Trophoblast cell (in vitro differentiated cells and primary cell): ENCODE measurements at regions not wholly inside any gene's neighbourhood (a gene's known extent, or its start where the extent isn't known, plus 50 kb on each side); places are given as distances from the start of the nearest gene placed in this dataset.
A peak's percentile ranks its signal among the peaks of the same experiment; 100 is the strongest.

Experiments
- DNase-seq, 2 donors: peaks; one replicate each; pipeline ENCODE4 v3.0.0-alpha.2; 2016
- H2AFZ ChIP-seq: 2 replicates; pipeline ENCODE4 v1.6.1; 2013; ENCODE audit warnings: low read length, moderate library complexity, mild to moderate bottlenecking; ENCODE audit not compliant: insufficient read depth, poor library complexity
- H2AK5ac ChIP-seq: 2 replicates; pipeline ENCODE4 v1.6.1; 2013; ENCODE audit warnings: mild to moderate bottlenecking, low read length
- H2BK120ac ChIP-seq: 2 replicates; pipeline ENCODE4 v1.6.1; 2013; ENCODE audit warnings: low read length, mild to moderate bottlenecking, moderate library complexity; ENCODE audit not compliant: insufficient read depth, poor library complexity
- H2BK12ac ChIP-seq: 2 replicates; pipeline ENCODE4 v1.6.1; 2013; ENCODE audit warnings: mild to moderate bottlenecking, low read length, moderate library complexity
- H2BK5ac ChIP-seq: 2 replicates; pipeline ENCODE4 v1.6.1; 2013; ENCODE audit warnings: low read length, low read depth, moderate library complexity, mild to moderate bottlenecking; ENCODE audit not compliant: poor library complexity
- H3K14ac ChIP-seq: 2 replicates; pipeline ENCODE4 v1.6.1; 2013; ENCODE audit warnings: mild to moderate bottlenecking, low read length
- H3K18ac ChIP-seq: 2 replicates; pipeline ENCODE4 v1.6.1; 2013; ENCODE audit warnings: mild to moderate bottlenecking, low read length
- H3K23ac ChIP-seq: 2 replicates; pipeline ENCODE4 v1.6.1; 2013; ENCODE audit warnings: low read length
- H3K27ac ChIP-seq: 2 replicates; pipeline ENCODE4 v1.5.1; 2013; ENCODE audit warnings: low read depth, mild to moderate bottlenecking, inconsistent platforms, low read length, moderate library complexity
- H3K27me3 ChIP-seq: 2 replicates; pipeline ENCODE4 v1.6.1; 2013; ENCODE audit warnings: inconsistent platforms, mild to moderate bottlenecking, low read length, moderate library complexity; ENCODE audit not compliant: insufficient read depth
- H3K36me3 ChIP-seq, 2 experiments: 1 replicate in 1 of 2; 2 replicates in 1 of 2; pipeline ENCODE4 v1.6.1; 2013; ENCODE audit warnings: low read length in 2 of 2, mild to moderate bottlenecking in 2 of 2, moderate library complexity in 1 of 2; ENCODE audit not compliant: insufficient read depth in 2 of 2, control insufficient read depth in 1 of 2
- H3K4ac ChIP-seq: 2 replicates; pipeline ENCODE4 v1.6.1; 2013; ENCODE audit warnings: low read depth, mild to moderate bottlenecking, low read length, moderate library complexity
- H3K4me1 ChIP-seq, 2 experiments: 1 replicate in 1 of 2; 2 replicates in 1 of 2; pipeline ENCODE4 v1.6.1; 2013; ENCODE audit warnings: low read length in 2 of 2, mild to moderate bottlenecking in 2 of 2, moderate library complexity in 1 of 2; ENCODE audit not compliant: insufficient read depth in 2 of 2, control insufficient read depth in 1 of 2
- H3K4me2 ChIP-seq: 2 replicates; pipeline ENCODE4 v1.6.1; 2013; ENCODE audit warnings: inconsistent platforms, mild to moderate bottlenecking, low read length, moderate library complexity
- H3K4me3 ChIP-seq: 2 replicates; pipeline ENCODE4 v1.5.1; 2013; ENCODE audit warnings: mild to moderate bottlenecking, low read depth, low read length, inconsistent platforms
- H3K79me1 ChIP-seq: one replicate; pipeline ENCODE4 v1.6.1; 2013; ENCODE audit warnings: low read length
- H3K79me2 ChIP-seq: 2 replicates; pipeline ENCODE4 v1.6.1; 2013; ENCODE audit warnings: low read length, mild to moderate bottlenecking; ENCODE audit not compliant: control insufficient read depth, insufficient read depth, poor library complexity
- H3K9ac ChIP-seq: 2 replicates; pipeline ENCODE4 v1.6.1; 2013; ENCODE audit warnings: mild to moderate bottlenecking, low read length
- H3K9me3 ChIP-seq: 2 replicates; pipeline ENCODE4 v1.6.1; 2013; ENCODE audit warnings: low read depth, mild to moderate bottlenecking, control low read depth, inconsistent platforms, low read length; ENCODE audit not compliant: insufficient read depth
- H4K12ac ChIP-seq: 2 replicates; pipeline ENCODE4 v1.6.1; 2013; ENCODE audit warnings: low read depth, mild to moderate bottlenecking, low read length, moderate library complexity
- H4K8ac ChIP-seq: 2 replicates; pipeline ENCODE4 v1.6.1; 2013; ENCODE audit warnings: low read depth, mild to moderate bottlenecking, low read length, moderate library complexity
- H4K91ac ChIP-seq: one replicate; pipeline ENCODE4 v1.6.1; 2013; ENCODE audit warnings: low read depth, mild to moderate bottlenecking, low read length, moderate library complexity
- WGBS: extraction: QIAGEN DNeasy Blood & Tissue Kit; methylation state at CpG from one replicate; pipeline ENCODE4 v1.1.7; 2013; ENCODE audit warnings: missing lambda C conversion rate; ENCODE audit not compliant: insufficient read length, insufficient coverage; ENCODE audit errors: extremely low coverage; 5-methylcytosine and 5-hydroxymethylcytosine counted together

DNA sequence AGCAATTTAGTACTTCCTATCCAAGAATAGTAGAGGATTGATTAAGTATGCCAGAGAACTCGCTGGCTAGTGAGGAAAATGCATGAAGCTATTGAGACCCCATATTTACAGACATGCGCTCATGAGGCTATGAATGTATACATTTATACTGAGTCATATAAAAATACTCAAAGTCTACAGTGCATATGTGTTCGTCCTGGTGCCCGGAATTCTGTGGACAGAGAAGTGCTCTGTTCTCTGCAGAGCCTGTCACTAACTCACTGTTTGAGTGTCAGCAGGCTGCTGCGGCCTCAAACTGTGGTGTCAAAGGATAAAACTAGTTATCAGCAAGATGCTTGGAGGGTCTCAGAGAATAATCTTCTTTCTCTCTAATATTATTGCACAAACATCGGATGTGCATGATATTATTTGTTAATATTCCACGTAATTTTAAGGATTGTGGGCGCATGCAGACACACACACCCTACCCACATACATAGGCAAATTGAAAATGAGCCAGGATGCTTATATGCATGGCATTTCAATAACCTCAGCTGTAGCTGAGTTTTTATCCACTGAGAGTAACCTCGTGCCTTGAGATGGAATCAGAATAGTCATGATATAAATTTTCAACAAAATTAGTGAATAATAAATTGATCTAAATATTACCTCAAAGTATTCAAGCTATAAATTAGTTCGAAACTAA lies 50.0 kb upstream of the TSC22D2 start:
- Histone ChIP-seq H3K36me3 (no peaks in the 10 kb centered on the region), H3K79me2 (no peaks in the 10 kb centered on the region)
- no CpG with 5 or more reads among the region's 10 CpGs for WGBS

DNA sequence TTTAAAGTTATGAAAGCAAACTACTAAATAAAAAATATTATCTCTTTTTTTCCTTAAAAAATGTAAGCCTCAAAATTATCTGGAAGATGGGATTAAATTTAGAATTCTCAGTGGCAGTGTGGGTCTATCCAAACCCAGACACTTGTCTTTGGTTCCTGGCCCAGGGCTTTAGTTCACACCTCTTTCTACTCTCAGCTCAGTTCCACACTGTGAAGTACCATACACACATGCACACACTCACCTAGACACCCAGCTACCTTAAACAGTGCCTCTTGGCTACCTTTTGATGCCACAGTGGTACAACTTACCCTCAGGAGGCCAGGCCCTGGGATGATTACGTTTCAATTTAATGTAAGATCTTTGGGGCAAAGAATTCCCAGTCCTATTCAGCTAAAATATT lies 51.0 kb upstream of the TSC22D2 start:
- H3K23ac ChIP-seq: no peak overlapping the region
- no peaks in the 10 kb centered on the region for H3K79me1 ChIP-seq
- H3K36me3 ChIP-seq: no peaks in the 10 kb centered on the region
- H3K27me3 ChIP-seq: no peaks in the 10 kb centered on the region
- H3K4me1 ChIP-seq: no peaks in the 10 kb centered on the region
- H3K4me3 ChIP-seq: no peak overlapping the region
- H2AFZ ChIP-seq: no peak overlapping the region
- H3K79me2 ChIP-seq: no peaks in the 10 kb centered on the region
- no peak overlapping the region for H3K9ac ChIP-seq
- H2AK5ac ChIP-seq: no peak overlapping the region
- no peak overlapping the region for H4K8ac ChIP-seq
- H2BK5ac ChIP-seq: no peak overlapping the region
- no peak overlapping the region for H3K4ac ChIP-seq
- no peaks in the 10 kb centered on the region for H3K9me3 ChIP-seq
- no peak overlapping the region for H3K27ac ChIP-seq
- peak overlapping the region; percentile 1 for H2BK12ac ChIP-seq
- no peak overlapping the region for H3K14ac ChIP-seq
- no peak overlapping the region for H3K18ac ChIP-seq
- WGBS: no CpG with 5 or more reads among the region's 1 CpG
- no peak overlapping the region for H4K91ac ChIP-seq
- no peak overlapping the region for H2BK120ac ChIP-seq
- H4K12ac ChIP-seq: no peak overlapping the region
- DNase-seq: no peak
- no peak overlapping the region for H3K4me2 ChIP-seq

More for the DNA sequence above, 50.0 kb upstream of the TSC22D2 start:
- Histone ChIP-seq H3K27me3 (no peaks in the 10 kb centered on the region), H3K4ac (no peak overlapping the region), H3K27ac (no peak overlapping the region), H2BK120ac (no peak overlapping the region), H2BK5ac (no peak overlapping the region), H3K9me3 (no peaks in the 10 kb centered on the region), H4K8ac (peak overlapping the region; percentile 19), H2AK5ac (no peak overlapping the region), H4K91ac (no peak overlapping the region), H2AFZ (no peak overlapping the region), H3K9ac (no peak overlapping the region), H3K79me1 (no peaks in the 10 kb centered on the region), H3K23ac (no peak overlapping the region), H3K14ac (no peak overlapping the region), H2BK12ac (no peak overlapping the region), H3K18ac (no peak overlapping the region), H3K4me3 (no peak overlapping the region), H3K4me2 (no peak overlapping the region), H3K4me1 (peaks cover 0 to 4% of the 10 kb centered on the region in 2 experiments), H4K12ac (no peak overlapping the region)
- no peak for DNase-seq

DNA sequence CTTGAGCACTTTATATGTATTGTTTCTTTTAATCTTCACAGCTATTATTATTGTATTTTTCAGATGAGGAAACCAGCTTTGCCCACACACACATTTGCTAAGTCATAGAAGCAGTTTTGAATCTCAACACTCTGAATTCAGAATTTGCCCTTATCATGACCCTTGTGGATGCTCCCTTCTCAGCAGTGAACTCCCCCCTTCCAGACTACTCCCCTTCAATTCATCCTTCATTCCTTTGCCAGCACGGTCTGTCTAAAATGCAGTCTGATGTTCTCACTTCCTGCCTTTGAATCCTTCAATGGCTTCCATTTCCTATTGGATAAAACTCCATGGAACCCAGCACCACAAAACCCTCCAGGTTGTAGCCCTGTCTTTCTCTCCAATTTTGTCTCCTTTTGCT lies 52.5 kb upstream of the TSC22D2 start:
- no peak overlapping the region for H2AFZ ChIP-seq
- H3K4me2 ChIP-seq: no peak overlapping the region
- no peak overlapping the region for H3K18ac ChIP-seq
- no peaks in the 10 kb centered on the region for H3K4me1 ChIP-seq
- no peak overlapping the region for H3K4ac ChIP-seq
- no peak overlapping the region for H4K91ac ChIP-seq
- no CpG with 5 or more reads among the region's 1 CpG for WGBS
- no peak overlapping the region for H2AK5ac ChIP-seq
- H3K14ac ChIP-seq: no peak overlapping the region
- H3K9ac ChIP-seq: no peak overlapping the region
- no peaks in the 10 kb centered on the region for H3K79me1 ChIP-seq
- H3K23ac ChIP-seq: no peak overlapping the region
- H3K4me3 ChIP-seq: no peak overlapping the region
- H3K9me3 ChIP-seq: no peaks in the 10 kb centered on the region
- no peaks in the 10 kb centered on the region for H3K27me3 ChIP-seq
- no peak overlapping the region for H4K12ac ChIP-seq
- no peak overlapping the region for H2BK120ac ChIP-seq
- no peak overlapping the region for H2BK5ac ChIP-seq
- DNase-seq: no peak
- no peak overlapping the region for H2BK12ac ChIP-seq
- H3K27ac ChIP-seq: no peak overlapping the region
- H3K36me3 ChIP-seq: no peaks in the 10 kb centered on the region
- no peak overlapping the region for H4K8ac ChIP-seq
- H3K79me2 ChIP-seq: no peaks in the 10 kb centered on the region

DNA sequence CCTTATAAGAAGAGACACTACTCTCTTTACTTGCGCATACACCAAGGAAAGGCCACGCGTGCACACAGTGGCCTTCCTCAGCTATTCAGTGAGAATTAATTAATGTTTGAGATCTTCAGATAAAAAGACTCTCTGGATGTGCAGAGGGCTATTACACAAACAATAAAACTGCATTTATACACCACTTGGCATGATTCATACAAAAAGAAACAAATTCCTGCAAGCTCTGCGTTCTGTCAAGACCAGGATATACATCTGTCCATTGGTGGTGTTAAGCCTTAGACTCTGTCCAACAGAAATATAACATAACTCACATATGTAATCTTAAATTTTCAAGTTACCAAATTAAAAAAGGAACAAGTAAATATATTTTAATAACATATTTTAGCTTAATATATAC lies 55.2 kb upstream of the TSC22D2 start:
- no peak overlapping the region for H2AFZ ChIP-seq
- H3K9me3 ChIP-seq: no peaks in the 10 kb centered on the region
- H3K27me3 ChIP-seq: no peaks in the 10 kb centered on the region
- H3K27ac ChIP-seq: no peak overlapping the region
- H4K12ac ChIP-seq: no peak overlapping the region
- H3K18ac ChIP-seq: no peak overlapping the region
- no peak overlapping the region for H4K8ac ChIP-seq
- H3K4me2 ChIP-seq: no peak overlapping the region
- no peaks in the 10 kb centered on the region for H3K36me3 ChIP-seq
- H3K4me1 ChIP-seq: peaks cover 0 to 4% of the 10 kb centered on the region in 2 experiments
- peaks cover 2% of the 10 kb centered on the region for H3K79me1 ChIP-seq
- H3K14ac ChIP-seq: no peak overlapping the region
- no peak overlapping the region for H4K91ac ChIP-seq
- no peak overlapping the region for H2BK12ac ChIP-seq
- no peak overlapping the region for H3K9ac ChIP-seq
- no CpG with 5 or more reads among the region's 4 CpGs for WGBS
- no peaks in the 10 kb centered on the region for H3K79me2 ChIP-seq
- H2AK5ac ChIP-seq: no peak overlapping the region
- no peak overlapping the region for H3K4me3 ChIP-seq
- no peak overlapping the region for H2BK5ac ChIP-seq
- DNase-seq: no peak
- no peak overlapping the region for H3K23ac ChIP-seq
- H2BK120ac ChIP-seq: no peak overlapping the region
- H3K4ac ChIP-seq: no peak overlapping the region
